Nephron progenitor cell (in vitro differentiated cells): ENCODE measurements at regions not wholly inside any gene's neighbourhood (a gene's known extent, or its start where the extent isn't known, plus 50 kb on each side); places are given as distances from the start of the nearest gene placed in this dataset.

ENCODE experiments used
- DNase-seq: peaks from one replicate; pipeline ENCODE4 v3.0.0; 2021
- H3K27ac Mint-ChIP-seq: 2 replicates; pipeline ENCODE4 v1.8.0; 2021; ENCODE audit warnings: mild to moderate bottlenecking, moderate library complexity, mixed read lengths
- H3K27me3 Mint-ChIP-seq: 2 replicates; pipeline ENCODE4 v1.8.0; 2021; ENCODE audit warnings: mild to moderate bottlenecking, low read depth, mixed read lengths; ENCODE audit not compliant: poor library complexity
- H3K36me3 Mint-ChIP-seq: 2 replicates; pipeline ENCODE4 v1.8.0; 2021; ENCODE audit warnings: low read depth, mixed read lengths
- H3K4me1 Mint-ChIP-seq: 2 replicates; pipeline ENCODE4 v1.8.0; 2021; ENCODE audit warnings: mixed read lengths
- H3K4me3 Mint-ChIP-seq: 2 replicates; pipeline ENCODE4 v1.8.0; 2021; ENCODE audit warnings: mild to moderate bottlenecking, moderate library complexity, mixed read lengths
- H3K9me3 Mint-ChIP-seq: 2 replicates; pipeline ENCODE4 v1.8.0; 2021; ENCODE audit warnings: mild to moderate bottlenecking, moderate library complexity, mixed read lengths
- TF ChIP-seq, protein P1 (sequence below): fragments of 200-600 bp; sonication (generic); IDR thresholded peaks from 2 replicates; pipeline ENCODE4 v1.5.0; 2021; ENCODE audit warnings: antibody characterized with exemption

- Mint-ChIP-seq H3K36me3 (peaks cover 22% of the 10 kb centered on the region), H3K4me3 (no peak overlapping the region), H3K27me3 (no peaks in the 10 kb centered on the region), H3K27ac (no peak overlapping the region), H3K9me3 (peaks cover 16% of the 10 kb centered on the region), H3K4me1 (peaks cover 29% of the 10 kb centered on the region)
- DNase-seq: no peak
- TF ChIP-seq, protein P1, sequence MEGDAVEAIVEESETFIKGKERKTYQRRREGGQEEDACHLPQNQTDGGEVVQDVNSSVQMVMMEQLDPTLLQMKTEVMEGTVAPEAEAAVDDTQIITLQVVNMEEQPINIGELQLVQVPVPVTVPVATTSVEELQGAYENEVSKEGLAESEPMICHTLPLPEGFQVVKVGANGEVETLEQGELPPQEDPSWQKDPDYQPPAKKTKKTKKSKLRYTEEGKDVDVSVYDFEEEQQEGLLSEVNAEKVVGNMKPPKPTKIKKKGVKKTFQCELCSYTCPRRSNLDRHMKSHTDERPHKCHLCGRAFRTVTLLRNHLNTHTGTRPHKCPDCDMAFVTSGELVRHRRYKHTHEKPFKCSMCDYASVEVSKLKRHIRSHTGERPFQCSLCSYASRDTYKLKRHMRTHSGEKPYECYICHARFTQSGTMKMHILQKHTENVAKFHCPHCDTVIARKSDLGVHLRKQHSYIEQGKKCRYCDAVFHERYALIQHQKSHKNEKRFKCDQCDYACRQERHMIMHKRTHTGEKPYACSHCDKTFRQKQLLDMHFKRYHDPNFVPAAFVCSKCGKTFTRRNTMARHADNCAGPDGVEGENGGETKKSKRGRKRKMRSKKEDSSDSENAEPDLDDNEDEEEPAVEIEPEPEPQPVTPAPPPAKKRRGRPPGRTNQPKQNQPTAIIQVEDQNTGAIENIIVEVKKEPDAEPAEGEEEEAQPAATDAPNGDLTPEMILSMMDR: no peak
Measured at GRCh38 chr20:52011093-52011492, 180.5 kb downstream of the ZFP64 start.

- Mint-ChIP-seq H3K27me3 (no peaks in the 10 kb centered on the region), H3K4me3 (no peak overlapping the region), H3K27ac (peak overlapping the region; percentile 89), H3K36me3 (peaks cover 22% of the 10 kb centered on the region), H3K9me3 (peaks cover 16% of the 10 kb centered on the region), H3K4me1 (peaks cover 30% of the 10 kb centered on the region)
- TF ChIP-seq, protein P1: no peak
- DNase-seq: no peak
Measured at GRCh38 chr20:52010541-52010940, 181.0 kb downstream of the ZFP64 start.

DNA sequence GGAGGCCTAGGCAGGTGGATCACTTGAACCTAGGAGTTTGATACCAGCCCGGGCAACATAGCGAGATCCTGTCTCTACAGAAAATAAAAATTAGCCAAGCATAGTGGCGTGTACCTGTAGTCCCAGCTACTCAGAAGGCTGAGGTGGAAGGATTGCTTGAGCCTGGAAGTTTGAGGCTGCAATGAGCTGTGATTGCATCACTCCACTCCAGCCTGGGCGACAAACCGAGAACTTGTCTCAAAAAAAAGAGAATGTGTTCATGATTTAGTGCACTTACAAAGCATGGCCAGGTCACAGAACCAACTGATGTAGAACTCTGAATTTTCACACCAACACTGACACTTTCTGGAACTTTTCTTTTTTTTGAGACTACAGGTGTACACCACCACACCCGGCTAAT, 182.7 kb downstream of the ZFP64 start:
- H3K27ac Mint-ChIP-seq: no peak overlapping the region
- H3K9me3 Mint-ChIP-seq: peaks cover 16% of the 10 kb centered on the region
- no peak for DNase-seq
- TF ChIP-seq, protein P1: no peak
- no peaks in the 10 kb centered on the region for H3K27me3 Mint-ChIP-seq
- H3K36me3 Mint-ChIP-seq: peaks cover 22% of the 10 kb centered on the region
- H3K4me3 Mint-ChIP-seq: no peak overlapping the region
- H3K4me1 Mint-ChIP-seq: peaks cover 46% of the 10 kb centered on the region

GRCh38 chr20:52004715-52005114, 186.9 kb downstream of the ZFP64 start:
- no peaks in the 10 kb centered on the region for H3K36me3 Mint-ChIP-seq
- H3K4me3 Mint-ChIP-seq: no peak overlapping the region
- H3K27ac Mint-ChIP-seq: peak overlapping the region; percentile 51
- TF ChIP-seq, protein P1: no peak
- H3K4me1 Mint-ChIP-seq: peaks cover 55% of the 10 kb centered on the region
- no peak for DNase-seq
- H3K9me3 Mint-ChIP-seq: no peaks in the 10 kb centered on the region
- no peaks in the 10 kb centered on the region for H3K27me3 Mint-ChIP-seq

GRCh38 chr20:52004018-52004417, 187.6 kb downstream of the ZFP64 start:
- Mint-ChIP-seq H3K27ac (no peak overlapping the region), H3K9me3 (no peaks in the 10 kb centered on the region), H3K4me3 (peak overlapping the region; percentile 21), H3K27me3 (no peaks in the 10 kb centered on the region), H3K4me1 (peaks cover 55% of the 10 kb centered on the region), H3K36me3 (no peaks in the 10 kb centered on the region)
- no peak for DNase-seq
- TF ChIP-seq, protein P1: no peak

- Mint-ChIP-seq H3K36me3 (peaks cover under 1% of the 10 kb centered on the region), H3K27ac (peak overlapping the region; percentile 46), H3K4me1 (peaks cover 55% of the 10 kb centered on the region), H3K27me3 (no peaks in the 10 kb centered on the region), H3K9me3 (peaks cover 3% of the 10 kb centered on the region), H3K4me3 (peak overlapping the region; percentile 49)
- DNase-seq: no peak
- TF ChIP-seq, protein P1: no peak
Measured at GRCh38 chr20:52003415-52003814, 188.2 kb downstream of the ZFP64 start.
